B cell (primary cell): ENCODE measurements at regions not wholly inside any gene's neighbourhood (a gene's known extent, or its start where the extent isn't known, plus 50 kb on each side); places are given as distances from the start of the nearest gene placed in this dataset.

Experiments used
- ATAC-seq: fragments of 200-7000 bp; cut with Tn5 transposase; one replicate; pipeline ENCODE4 v1.10.0; 2021; ENCODE audit warnings: low read depth, mild to moderate bottlenecking, moderate number of reproducible peaks, moderate library complexity
- CTCF ChIA-PET: fragments of 350-600 bp; sonication (Branson Sonifier 250); formaldehyde crosslinking; loops from one replicate; lab custom pipeline; 2021; ENCODE audit warnings: antibody characterized with exemption, inconsistent platforms; lab: Charles Lee
- POLR2A ChIA-PET: fragments of 350-600 bp; sonication (Branson Sonifier 250); formaldehyde crosslinking; loops from one replicate; lab custom pipeline; 2021; ENCODE audit warnings: antibody characterized with exemption; lab: Charles Lee
- DNase-seq: peaks from one replicate; pipeline ENCODE4 v3.0.0; 2013
- H2AFZ ChIP-seq: 2 replicates; pipeline ENCODE4 v1.6.1; 2012; ENCODE audit warnings: mild to moderate bottlenecking, low read depth, low read length; ENCODE audit not compliant: insufficient read depth, poor library complexity, severe bottlenecking
- H3K27ac ChIP-seq, 2 donors: 1 replicate in 1 of 2; 2 replicates in 1 of 2; pipeline ENCODE4 v1.5.1; 2012 to 2013; ENCODE audit warnings: low read length in 2 of 2, mild to moderate bottlenecking in 2 of 2, moderate library complexity in 1 of 2
- H3K27me3 ChIP-seq, 4 experiments: fragments of 200-600 bp in 1 of 4; sonication (generic) in 1 of 4; replicated peaks in 1 of 4; 1 replicate in 2 of 4; 2 replicates in 2 of 4; pipeline versions ENCODE4 v1.6.1 to v1.7.0; 2013 to 2016; ENCODE audit warnings: low read length in 3 of 4, mild to moderate bottlenecking in 2 of 4, mixed read lengths in 1 of 4, moderate library complexity in 1 of 4; ENCODE audit not compliant: insufficient read depth in 4 of 4, control insufficient read depth in 3 of 4; ENCODE audit errors: control extremely low read depth in 1 of 4
- H3K36me3 ChIP-seq, 2 experiments: replicated peaks in 1 of 2; 1 replicate in 1 of 2; 2 replicates in 1 of 2; pipeline versions ENCODE4 v1.6.1 to v1.7.1; 2013; ENCODE audit warnings: low read length in 1 of 2; ENCODE audit not compliant: insufficient read depth in 2 of 2, control insufficient read depth in 1 of 2; ENCODE audit errors: control extremely low read depth in 1 of 2, extremely low read depth in 1 of 2
- H3K4me1 ChIP-seq, 2 donors: fragments of 200-600 bp in 1 of 2; sonication (generic) in 1 of 2; 1 replicate in 1 of 2; 2 replicates in 1 of 2; pipeline versions ENCODE4 v1.5.1 to v1.6.1; 2013 to 2017; ENCODE audit warnings: low read length in 2 of 2; ENCODE audit not compliant: control insufficient read depth in 2 of 2, insufficient read depth in 2 of 2
- H3K4me2 ChIP-seq: replicated peaks from 2 replicates; pipeline ENCODE3; 2012; ENCODE audit warnings: mild to moderate bottlenecking, low read depth, low read length; ENCODE audit not compliant: poor library complexity, severe bottlenecking
- H3K4me3 ChIP-seq, 5 experiments: fragments of 200-600 bp in 1 of 5; sonication (generic) in 1 of 5; 1 replicate in 3 of 5; 2 replicates in 2 of 5; pipeline versions ENCODE4 v1.5.1 to v1.7.0; 2011 to 2016; ENCODE audit warnings: low read length in 4 of 5, mild to moderate bottlenecking in 4 of 5, low read depth in 2 of 5, control low read depth in 1 of 5, moderate library complexity in 1 of 5; ENCODE audit not compliant: insufficient read depth in 1 of 5; ENCODE audit errors: control extremely low read depth in 1 of 5, extremely low read depth in 1 of 5
- H3K79me2 ChIP-seq: fragments of 200-600 bp; sonication (generic); one replicate; pipeline ENCODE4 v1.6.0; 2016; ENCODE audit warnings: low read length; ENCODE audit not compliant: control insufficient read depth, insufficient read depth
- H3K9ac ChIP-seq: fragments of 200-600 bp; sonication (generic); 2 replicates; pipeline ENCODE4 v1.6.1; 2017; ENCODE audit warnings: mild to moderate bottlenecking, low read length, moderate library complexity
- H3K9me3 ChIP-seq, 3 donors: one replicate each; pipeline versions ENCODE4 v1.6.1 to v1.7.1; 2013; ENCODE audit warnings: low read length in 2 of 3; ENCODE audit not compliant: control insufficient read depth in 2 of 3, insufficient read depth in 1 of 3; ENCODE audit errors: control extremely low read depth in 1 of 3
- H4K20me1 ChIP-seq: 2 replicates; pipeline ENCODE4 v1.6.0; 2012; ENCODE audit warnings: mild to moderate bottlenecking, low read length; ENCODE audit not compliant: insufficient read depth, control insufficient read depth, poor library complexity, severe bottlenecking
- H3K27ac Mint-ChIP-seq: one replicate; pipeline ENCODE4 v1.8.0; 2021; ENCODE audit warnings: mixed read lengths
- H3K27me3 Mint-ChIP-seq: one replicate; pipeline ENCODE4 v1.8.0; 2021; ENCODE audit warnings: mixed read lengths
- H3K4me1 Mint-ChIP-seq: one replicate; pipeline ENCODE4 v1.8.0; 2021; ENCODE audit warnings: mixed read lengths
- H3K4me3 Mint-ChIP-seq: one replicate; pipeline ENCODE4 v1.8.0; 2021; ENCODE audit warnings: mixed read lengths
- H3K9me3 Mint-ChIP-seq: one replicate; pipeline ENCODE4 v1.8.0; 2022; ENCODE audit warnings: mixed read lengths; ENCODE audit not compliant: insufficient read depth
- EZH2 ChIP-seq: IDR thresholded peaks from 2 replicates; pipeline ENCODE4 v1.6.1; 2012; ENCODE audit warnings: borderline replicate concordance, low read depth, mild to moderate bottlenecking, moderate library complexity, low read length; ENCODE audit not compliant: insufficient read depth, poor library complexity, severe bottlenecking
- WGBS: methylation state at CpG from one replicate; pipeline ENCODE4 v1.1.5; 2013; ENCODE audit warnings: missing lambda C conversion rate; ENCODE audit not compliant: insufficient coverage; 5-methylcytosine and 5-hydroxymethylcytosine counted together
- intact Hi-C: fragments of 100-400 bp; cut with micrococcal nuclease; formaldehyde crosslinking; loops from one replicate; pipeline ENCODE4 v1.10.0; 2022
- TF ChIP-seq, protein P1 (sequence below): fragments of 200-600 bp; IDR thresholded peaks from one replicate; pipeline ENCODE4 v1.8.0; 2022; ENCODE audit warnings: antibody characterized with exemption, mild to moderate bottlenecking

DNA sequence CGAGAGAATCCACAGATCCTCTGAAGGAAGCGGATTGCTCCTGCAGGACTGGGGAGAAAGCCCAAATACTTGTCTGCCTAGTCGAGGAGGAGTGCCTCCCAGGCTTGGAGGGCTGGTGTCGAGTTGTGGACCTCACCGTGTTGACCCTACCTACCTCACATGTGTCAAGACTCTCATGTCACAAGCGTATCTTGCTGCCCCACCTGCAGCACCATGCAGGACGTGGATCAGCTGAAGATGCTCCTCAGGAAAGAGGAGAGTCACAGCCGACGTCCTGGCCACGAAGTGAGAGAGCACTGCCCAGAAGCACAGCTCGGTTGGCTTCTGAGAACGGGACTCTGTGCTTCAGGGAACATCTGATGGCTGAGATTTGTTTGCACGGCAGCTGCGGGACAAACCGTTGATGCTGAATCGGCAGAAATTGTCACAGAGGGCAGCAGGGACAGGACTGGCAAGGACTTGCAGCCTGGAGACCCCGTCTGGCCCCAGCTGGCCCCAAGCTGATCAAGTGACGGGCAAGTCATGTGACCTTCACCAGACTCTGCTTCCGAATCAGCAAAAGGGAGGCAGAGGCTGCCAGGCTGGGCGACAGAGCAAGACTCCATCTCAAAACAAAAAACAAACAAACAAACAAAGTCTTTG, 119.1 kb upstream of the ITGA1 start:
- H3K9ac ChIP-seq: no peak overlapping the region
- no peak overlapping the region for H2AFZ ChIP-seq
- H3K79me2 ChIP-seq: no peaks in the 10 kb centered on the region
- 90% methylated on average over 17 of the region's 20 CpGs for WGBS
- H3K4me3 ChIP-seq: no peak overlapping the region
- H3K4me2 ChIP-seq: no peak overlapping the region
- H3K27me3 Mint-ChIP-seq: no peaks in the 10 kb centered on the region
- no peaks in the 10 kb centered on the region for H3K36me3 ChIP-seq
- no peak for TF ChIP-seq EZH2
- TF ChIP-seq, protein P1, sequence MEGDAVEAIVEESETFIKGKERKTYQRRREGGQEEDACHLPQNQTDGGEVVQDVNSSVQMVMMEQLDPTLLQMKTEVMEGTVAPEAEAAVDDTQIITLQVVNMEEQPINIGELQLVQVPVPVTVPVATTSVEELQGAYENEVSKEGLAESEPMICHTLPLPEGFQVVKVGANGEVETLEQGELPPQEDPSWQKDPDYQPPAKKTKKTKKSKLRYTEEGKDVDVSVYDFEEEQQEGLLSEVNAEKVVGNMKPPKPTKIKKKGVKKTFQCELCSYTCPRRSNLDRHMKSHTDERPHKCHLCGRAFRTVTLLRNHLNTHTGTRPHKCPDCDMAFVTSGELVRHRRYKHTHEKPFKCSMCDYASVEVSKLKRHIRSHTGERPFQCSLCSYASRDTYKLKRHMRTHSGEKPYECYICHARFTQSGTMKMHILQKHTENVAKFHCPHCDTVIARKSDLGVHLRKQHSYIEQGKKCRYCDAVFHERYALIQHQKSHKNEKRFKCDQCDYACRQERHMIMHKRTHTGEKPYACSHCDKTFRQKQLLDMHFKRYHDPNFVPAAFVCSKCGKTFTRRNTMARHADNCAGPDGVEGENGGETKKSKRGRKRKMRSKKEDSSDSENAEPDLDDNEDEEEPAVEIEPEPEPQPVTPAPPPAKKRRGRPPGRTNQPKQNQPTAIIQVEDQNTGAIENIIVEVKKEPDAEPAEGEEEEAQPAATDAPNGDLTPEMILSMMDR: no peak
- H3K4me3 Mint-ChIP-seq: no peak overlapping the region
- H3K9me3 ChIP-seq: no peaks in the 10 kb centered on the region
- H4K20me1 ChIP-seq: no peaks in the 10 kb centered on the region
- CTCF ChIA-PET: no interaction called here
- ATAC-seq (no peak), DNase-seq (no peak)
- no peaks in the 10 kb centered on the region for H3K27me3 ChIP-seq
- no peaks in the 10 kb centered on the region for H3K9me3 Mint-ChIP-seq
- H3K27ac Mint-ChIP-seq: no peak overlapping the region
- POLR2A ChIA-PET: no interaction called here
- no peaks in the 10 kb centered on the region for H3K4me1 ChIP-seq
- peaks cover 2% of the 10 kb centered on the region for H3K4me1 Mint-ChIP-seq
- intact Hi-C loops: no loop called here
- H3K27ac ChIP-seq: no peak overlapping the region

DNA sequence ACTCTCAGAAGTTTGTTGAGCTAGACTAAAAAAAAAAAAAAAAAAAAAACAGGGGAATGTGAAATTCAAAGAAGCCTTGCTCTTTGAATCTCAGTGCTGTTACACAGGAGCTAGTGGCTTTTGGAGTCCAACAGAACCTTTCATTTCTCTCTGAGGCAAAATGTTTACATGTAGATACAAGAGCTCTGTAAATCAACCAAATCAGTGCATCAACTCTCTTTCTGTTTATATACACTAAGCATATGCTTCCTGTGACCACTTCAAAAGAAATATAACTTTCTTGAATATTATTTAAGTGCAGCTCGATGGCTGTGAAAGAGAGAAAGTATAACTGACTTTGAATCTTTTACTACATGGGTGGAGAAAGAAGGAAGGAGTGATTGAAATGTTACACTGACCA, 115.3 kb upstream of the ITGA1 start:
- Histone ChIP-seq H3K4me1 (no peaks in the 10 kb centered on the region), H3K27ac (no peak overlapping the region), H3K9ac (no peak overlapping the region), H3K79me2 (no peaks in the 10 kb centered on the region), H2AFZ (no peak overlapping the region), H3K9me3 (no peaks in the 10 kb centered on the region), H3K27me3 (no peaks in the 10 kb centered on the region), H4K20me1 (no peaks in the 10 kb centered on the region), H3K4me2 (no peak overlapping the region), H3K4me3 (no peak overlapping the region), H3K36me3 (no peaks in the 10 kb centered on the region)
- DNase-seq (no peak), ATAC-seq (no peak)
- no CpG with 5 or more reads among the region's 1 CpG for WGBS
- H3K4me3 Mint-ChIP-seq: no peak overlapping the region
- TF ChIP-seq, protein P1: no peak
- TF ChIP-seq EZH2: no peak
- H3K27ac Mint-ChIP-seq: no peak overlapping the region
- no peaks in the 10 kb centered on the region for H3K9me3 Mint-ChIP-seq
- intact Hi-C loops: no loop called here
- H3K27me3 Mint-ChIP-seq: no peaks in the 10 kb centered on the region
- ChIA-PET CTCF (no interaction called here), POLR2A (no interaction called here)
- no peaks in the 10 kb centered on the region for H3K4me1 Mint-ChIP-seq
